HEK293T (cell line): ENCODE measurements at regions not wholly inside any gene's neighbourhood (a gene's known extent, or its start where the extent isn't known, plus 50 kb on each side); places are given as distances from the start of the nearest gene placed in this dataset.

ENCODE experiments used
- ARNT ChIP-seq: fragments of 450-650 bp; IDR thresholded peaks from 2 replicates; pipeline ENCODE4 v1.6.1; 2017; ENCODE audit warnings: mild to moderate bottlenecking
- BHLHE40 ChIP-seq: fragments of 450-650 bp; IDR thresholded peaks from 2 replicates; pipeline ENCODE4 v1.6.1; 2016; ENCODE audit warnings: mild to moderate bottlenecking, moderate library complexity, borderline replicate concordance
- ELF4 ChIP-seq: fragments of 450-650 bp; IDR thresholded peaks from 2 replicates; pipeline ENCODE4 v1.6.1; 2017; ENCODE audit warnings: antibody characterized with exemption
- FOXM1 ChIP-seq: fragments of 450-650 bp; IDR thresholded peaks from 2 replicates; pipeline ENCODE4 v1.6.1; 2017; ENCODE audit warnings: mild to moderate bottlenecking, borderline replicate concordance
- TARDBP ChIP-seq: fragments of 450-650 bp; IDR thresholded peaks from 2 replicates; pipeline ENCODE4 v1.6.1; 2016

- no peak for TF ChIP-seq BHLHE40
- no peak for TF ChIP-seq ELF4
- TF ChIP-seq FOXM1, result no peak
- no peak for TF ChIP-seq ARNT
- TF ChIP-seq TARDBP, result no peak
Measured at GRCh38 chr2:198498516-198498915, 694.1 kb downstream of the PLCL1 start.
